ENCODE measurements at regions not wholly inside any gene's neighbourhood (a gene's known extent, or its start where the extent isn't known, plus 50 kb on each side); places are given as distances from the start of the nearest gene placed in this dataset.

- no peak overlapping the region for H3K4me3 Mint-ChIP-seq (ENCODE audit: unreplicated experiment)
- Histone ChIP-seq H2AFZ (ENCODE audit: low read depth, low read length) (no peak overlapping the region), H3K4me1 (ENCODE audit: insufficient read depth, low read length) (no peaks in the 10 kb centered on the region), H3K27me3 (ENCODE audit: insufficient read depth, low read length) (no peaks in the 10 kb centered on the region), H3K79me2 (ENCODE audit: insufficient read depth, low read length) (no peaks in the 10 kb centered on the region), H3K4me2 (ENCODE audit: low read length) (no peak overlapping the region), H3K4me3 (ENCODE audit: insufficient read depth, low read depth, low read length) (no peak overlapping the region), H3K36me3 (ENCODE audit: insufficient read depth, low read length) (no peaks in the 10 kb centered on the region), H3K9me3 (ENCODE audit: insufficient read depth, low read depth, low read length) (no peaks in the 10 kb centered on the region), H3K27ac (ENCODE audit: low read depth, low read length) (no peak overlapping the region), H3K9ac (ENCODE audit: low read length) (no peak overlapping the region), H4K20me1 (ENCODE audit: insufficient read depth, low read length) (no peaks in the 10 kb centered on the region)
- TF ChIP-seq EZH2 (IDR thresholded peaks at IDR 0.05; ENCODE audit: insufficient read depth, low read length) (no peak), CTCF (IDR thresholded peaks at IDR 0.05; ENCODE audit: insufficient read depth, low read depth, low read length) (no peak)
- no peaks in the 10 kb centered on the region for H3K4me1 Mint-ChIP-seq (ENCODE audit: low read depth, unreplicated experiment)
- DNase-seq (ENCODE audit: low read depth) (no peak), FAIRE-seq (no peak)
- no peaks in the 10 kb centered on the region for H3K36me3 Mint-ChIP-seq (ENCODE audit: low read depth, unreplicated experiment)
- H3K27me3 Mint-ChIP-seq (ENCODE audit: low read depth, unreplicated experiment): no peaks in the 10 kb centered on the region
- H3K27ac Mint-ChIP-seq (ENCODE audit: unreplicated experiment): no peak overlapping the region
- H3K9me3 Mint-ChIP-seq (ENCODE audit: unreplicated experiment): no peaks in the 10 kb centered on the region
Observed at GRCh38 chr2:154614906-154615305, 83.6 kb upstream of the KCNJ3 start.

GRCh38 chr2:154616659-154617058 lies 81.8 kb upstream of the KCNJ3 start:
- Mint-ChIP-seq H3K4me1 (ENCODE audit: low read depth, unreplicated experiment) (no peaks in the 10 kb centered on the region), H3K4me3 (ENCODE audit: unreplicated experiment) (no peak overlapping the region), H3K27me3 (ENCODE audit: low read depth, unreplicated experiment) (no peaks in the 10 kb centered on the region), H3K36me3 (ENCODE audit: low read depth, unreplicated experiment) (no peaks in the 10 kb centered on the region), H3K9me3 (ENCODE audit: unreplicated experiment) (no peaks in the 10 kb centered on the region), H3K27ac (ENCODE audit: unreplicated experiment) (no peak overlapping the region)
- peaks cover 2% of the 10 kb centered on the region for H3K9me3 ChIP-seq (ENCODE audit: insufficient read depth, low read depth, low read length)
- H3K4me3 ChIP-seq (ENCODE audit: insufficient read depth, low read depth, low read length): no peak overlapping the region
- no peaks in the 10 kb centered on the region for H3K79me2 ChIP-seq (ENCODE audit: insufficient read depth, low read length)
- FAIRE-seq (no peak), DNase-seq (ENCODE audit: low read depth) (no peak)
- H4K20me1 ChIP-seq (ENCODE audit: insufficient read depth, low read length): no peaks in the 10 kb centered on the region
- no peaks in the 10 kb centered on the region for H3K36me3 ChIP-seq (ENCODE audit: insufficient read depth, low read length)
- TF ChIP-seq CTCF (IDR thresholded peaks at IDR 0.05; ENCODE audit: insufficient read depth, low read depth, low read length) (no peak), EZH2 (IDR thresholded peaks at IDR 0.05; ENCODE audit: insufficient read depth, low read length) (no peak)
- H2AFZ ChIP-seq (ENCODE audit: low read depth, low read length): no peak overlapping the region
- no peak overlapping the region for H3K4me2 ChIP-seq (ENCODE audit: low read length)
- no peaks in the 10 kb centered on the region for H3K4me1 ChIP-seq (ENCODE audit: insufficient read depth, low read length)
- no peaks in the 10 kb centered on the region for H3K27me3 ChIP-seq (ENCODE audit: insufficient read depth, low read length)
- H3K9ac ChIP-seq (ENCODE audit: low read length): no peak overlapping the region
- no peak overlapping the region for H3K27ac ChIP-seq (ENCODE audit: low read depth, low read length)

- Mint-ChIP-seq H3K27me3 (ENCODE audit: low read depth, unreplicated experiment) (no peaks in the 10 kb centered on the region), H3K36me3 (ENCODE audit: low read depth, unreplicated experiment) (no peaks in the 10 kb centered on the region)
- no peak overlapping the region for H3K4me2 ChIP-seq (ENCODE audit: low read length)
Observed at GRCh38 chr2:154620471-154620870, 78.0 kb upstream of the KCNJ3 start.

More at GRCh38 chr2:154620471-154620870, 78.0 kb upstream of the KCNJ3 start:
- peaks cover 2% of the 10 kb centered on the region for H3K9me3 ChIP-seq (ENCODE audit: insufficient read depth, low read depth, low read length)
- no peak overlapping the region for H2AFZ ChIP-seq (ENCODE audit: low read depth, low read length)
- H3K4me1 ChIP-seq (ENCODE audit: insufficient read depth, low read length): no peaks in the 10 kb centered on the region
- no peak for FAIRE-seq
- H3K9me3 Mint-ChIP-seq (ENCODE audit: unreplicated experiment): no peaks in the 10 kb centered on the region
- H3K27ac Mint-ChIP-seq (ENCODE audit: unreplicated experiment): no peak overlapping the region
- TF ChIP-seq EZH2 (IDR thresholded peaks at IDR 0.05; ENCODE audit: insufficient read depth, low read length) (no peak), CTCF (IDR thresholded peaks at IDR 0.05; ENCODE audit: insufficient read depth, low read depth, low read length) (no peak)
- DNase-seq (ENCODE audit: low read depth): no peak
- H3K27me3 ChIP-seq (ENCODE audit: insufficient read depth, low read length): no peaks in the 10 kb centered on the region
- no peaks in the 10 kb centered on the region for H3K36me3 ChIP-seq (ENCODE audit: insufficient read depth, low read length)
- no peaks in the 10 kb centered on the region for H3K4me1 Mint-ChIP-seq (ENCODE audit: low read depth, unreplicated experiment)
- no peak overlapping the region for H3K9ac ChIP-seq (ENCODE audit: low read length)
- H3K27ac ChIP-seq (ENCODE audit: low read depth, low read length): no peak overlapping the region
- no peak overlapping the region for H3K4me3 Mint-ChIP-seq (ENCODE audit: unreplicated experiment)
- no peak overlapping the region for H3K4me3 ChIP-seq (ENCODE audit: insufficient read depth, low read depth, low read length)
- H4K20me1 ChIP-seq (ENCODE audit: insufficient read depth, low read length): no peaks in the 10 kb centered on the region
- H3K79me2 ChIP-seq (ENCODE audit: insufficient read depth, low read length): no peaks in the 10 kb centered on the region
